ENCODE measurements at regions not wholly inside any gene's neighbourhood (a gene's known extent, or its start where the extent isn't known, plus 50 kb on each side); places are given as distances from the start of the nearest gene placed in this dataset.

DNA sequence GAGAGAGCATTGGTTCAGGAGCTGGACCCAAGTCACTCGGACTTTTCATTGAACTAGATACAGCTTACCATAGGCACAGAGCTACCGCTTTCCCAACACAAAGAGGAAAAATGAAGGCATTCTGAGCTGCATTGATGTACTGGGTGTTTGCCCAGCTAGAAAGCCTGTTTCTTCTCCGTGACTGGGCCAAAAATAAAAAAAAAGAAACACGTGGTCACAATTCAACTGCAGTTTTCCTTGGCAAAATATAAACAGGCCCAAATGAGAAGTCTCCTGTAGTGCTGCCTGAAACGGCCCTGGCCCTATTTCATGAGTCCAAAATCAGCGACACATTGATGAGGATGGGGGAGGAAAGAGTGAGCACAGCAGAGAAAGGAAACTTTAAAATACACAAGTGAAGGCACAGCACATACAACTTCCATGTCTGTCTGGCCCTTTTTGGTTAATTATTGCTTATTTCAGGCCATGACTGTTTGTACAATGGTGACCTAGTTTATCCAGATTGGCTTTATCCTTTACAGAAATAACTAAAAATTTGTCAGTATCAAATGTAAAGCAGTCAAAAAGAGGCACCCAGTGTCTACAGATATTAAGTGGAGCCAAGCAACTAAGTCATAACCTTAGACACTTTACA is 179.7 kb downstream of the ICOS start:
- H3K4me2 ChIP-seq (ENCODE audit: low read length), result no peak overlapping the region
- no peaks in the 10 kb centered on the region for H3K4me1 ChIP-seq (ENCODE audit: insufficient read depth, low read length)
- peaks cover 6% of the 10 kb centered on the region for H3K4me1 Mint-ChIP-seq (ENCODE audit: low read depth, unreplicated experiment)

DNA sequence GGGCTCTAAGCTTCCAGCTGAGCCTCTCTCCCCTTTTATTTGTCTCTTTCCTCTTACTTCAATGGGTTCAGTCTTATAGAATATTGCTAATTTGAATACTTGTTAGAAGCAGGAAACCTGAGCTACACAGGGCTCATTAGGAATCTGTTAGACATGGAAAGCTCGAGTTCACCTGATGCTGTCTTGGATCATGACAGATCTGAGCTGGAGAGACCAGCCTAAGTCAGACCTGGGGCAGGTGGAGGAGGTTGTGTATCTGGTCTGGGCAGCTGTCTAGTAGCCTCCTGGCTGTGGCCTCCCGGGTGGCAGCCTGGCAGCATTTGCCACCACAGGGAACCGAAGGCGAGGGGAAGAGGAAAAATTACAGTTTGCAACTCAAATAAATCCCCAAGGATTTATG is 185.9 kb downstream of the ICOS start:
- Mint-ChIP-seq H3K9me3 (ENCODE audit: unreplicated experiment) (peaks cover 3% of the 10 kb centered on the region), H3K4me1 (ENCODE audit: low read depth, unreplicated experiment) (no peaks in the 10 kb centered on the region), H3K4me3 (ENCODE audit: unreplicated experiment) (no peak overlapping the region), H3K27ac (ENCODE audit: unreplicated experiment) (no peak overlapping the region), H3K36me3 (ENCODE audit: low read depth, unreplicated experiment) (no peaks in the 10 kb centered on the region), H3K27me3 (ENCODE audit: low read depth, unreplicated experiment) (peaks cover 14% of the 10 kb centered on the region)
- H4K20me1 ChIP-seq (ENCODE audit: insufficient read depth, low read length), result no peaks in the 10 kb centered on the region
- H3K36me3 ChIP-seq (ENCODE audit: insufficient read depth, low read length), result no peaks in the 10 kb centered on the region
- H3K4me1 ChIP-seq (ENCODE audit: insufficient read depth, low read length), result no peaks in the 10 kb centered on the region
- no peak overlapping the region for H3K9ac ChIP-seq (ENCODE audit: low read length)
- H3K4me3 ChIP-seq (ENCODE audit: insufficient read depth, low read depth, low read length), result no peak overlapping the region
- no peak overlapping the region for H3K27ac ChIP-seq (ENCODE audit: low read depth, low read length)
- no peaks in the 10 kb centered on the region for H3K9me3 ChIP-seq (ENCODE audit: insufficient read depth, low read depth, low read length)
- DNase-seq (ENCODE audit: low read depth) (no peak), FAIRE-seq (no peak)
- H3K27me3 ChIP-seq (ENCODE audit: insufficient read depth, low read length), result no peaks in the 10 kb centered on the region
- no peak overlapping the region for H3K4me2 ChIP-seq (ENCODE audit: low read length)
- H3K79me2 ChIP-seq (ENCODE audit: insufficient read depth, low read length), result no peaks in the 10 kb centered on the region
- no peak for TF ChIP-seq EZH2 (IDR thresholded peaks at IDR 0.05; ENCODE audit: insufficient read depth, low read length)
- TF ChIP-seq, protein P1, sequence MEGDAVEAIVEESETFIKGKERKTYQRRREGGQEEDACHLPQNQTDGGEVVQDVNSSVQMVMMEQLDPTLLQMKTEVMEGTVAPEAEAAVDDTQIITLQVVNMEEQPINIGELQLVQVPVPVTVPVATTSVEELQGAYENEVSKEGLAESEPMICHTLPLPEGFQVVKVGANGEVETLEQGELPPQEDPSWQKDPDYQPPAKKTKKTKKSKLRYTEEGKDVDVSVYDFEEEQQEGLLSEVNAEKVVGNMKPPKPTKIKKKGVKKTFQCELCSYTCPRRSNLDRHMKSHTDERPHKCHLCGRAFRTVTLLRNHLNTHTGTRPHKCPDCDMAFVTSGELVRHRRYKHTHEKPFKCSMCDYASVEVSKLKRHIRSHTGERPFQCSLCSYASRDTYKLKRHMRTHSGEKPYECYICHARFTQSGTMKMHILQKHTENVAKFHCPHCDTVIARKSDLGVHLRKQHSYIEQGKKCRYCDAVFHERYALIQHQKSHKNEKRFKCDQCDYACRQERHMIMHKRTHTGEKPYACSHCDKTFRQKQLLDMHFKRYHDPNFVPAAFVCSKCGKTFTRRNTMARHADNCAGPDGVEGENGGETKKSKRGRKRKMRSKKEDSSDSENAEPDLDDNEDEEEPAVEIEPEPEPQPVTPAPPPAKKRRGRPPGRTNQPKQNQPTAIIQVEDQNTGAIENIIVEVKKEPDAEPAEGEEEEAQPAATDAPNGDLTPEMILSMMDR (IDR thresholded peaks at IDR 0.05; ENCODE audit: insufficient read depth, low read depth, low read length), result no peak
- no peak overlapping the region for H2AFZ ChIP-seq (ENCODE audit: low read depth, low read length)

More for the DNA sequence above, 179.7 kb downstream of the ICOS start:
- Histone ChIP-seq H3K36me3 (ENCODE audit: insufficient read depth, low read length) (no peaks in the 10 kb centered on the region), H2AFZ (ENCODE audit: low read depth, low read length) (no peak overlapping the region), H3K9me3 (ENCODE audit: insufficient read depth, low read depth, low read length) (no peaks in the 10 kb centered on the region), H3K27me3 (ENCODE audit: insufficient read depth, low read length) (peaks cover 4% of the 10 kb centered on the region), H4K20me1 (ENCODE audit: insufficient read depth, low read length) (no peaks in the 10 kb centered on the region), H3K9ac (ENCODE audit: low read length) (no peak overlapping the region), H3K4me3 (ENCODE audit: insufficient read depth, low read depth, low read length) (no peak overlapping the region), H3K27ac (ENCODE audit: low read depth, low read length) (no peak overlapping the region), H3K79me2 (ENCODE audit: insufficient read depth, low read length) (no peaks in the 10 kb centered on the region)
- no peak overlapping the region for H3K4me3 Mint-ChIP-seq (ENCODE audit: unreplicated experiment)
- H3K27me3 Mint-ChIP-seq (ENCODE audit: low read depth, unreplicated experiment), result peaks cover 7% of the 10 kb centered on the region
- TF ChIP-seq, protein P1 (IDR thresholded peaks at IDR 0.05; ENCODE audit: insufficient read depth, low read depth, low read length), result no peak
- no peak for TF ChIP-seq EZH2 (IDR thresholded peaks at IDR 0.05; ENCODE audit: insufficient read depth, low read length)
- FAIRE-seq (no peak), DNase-seq (ENCODE audit: low read depth) (no peak)
- no peak overlapping the region for H3K27ac Mint-ChIP-seq (ENCODE audit: unreplicated experiment)
- no peaks in the 10 kb centered on the region for H3K36me3 Mint-ChIP-seq (ENCODE audit: low read depth, unreplicated experiment)
- peaks cover 3% of the 10 kb centered on the region for H3K9me3 Mint-ChIP-seq (ENCODE audit: unreplicated experiment)

DNA sequence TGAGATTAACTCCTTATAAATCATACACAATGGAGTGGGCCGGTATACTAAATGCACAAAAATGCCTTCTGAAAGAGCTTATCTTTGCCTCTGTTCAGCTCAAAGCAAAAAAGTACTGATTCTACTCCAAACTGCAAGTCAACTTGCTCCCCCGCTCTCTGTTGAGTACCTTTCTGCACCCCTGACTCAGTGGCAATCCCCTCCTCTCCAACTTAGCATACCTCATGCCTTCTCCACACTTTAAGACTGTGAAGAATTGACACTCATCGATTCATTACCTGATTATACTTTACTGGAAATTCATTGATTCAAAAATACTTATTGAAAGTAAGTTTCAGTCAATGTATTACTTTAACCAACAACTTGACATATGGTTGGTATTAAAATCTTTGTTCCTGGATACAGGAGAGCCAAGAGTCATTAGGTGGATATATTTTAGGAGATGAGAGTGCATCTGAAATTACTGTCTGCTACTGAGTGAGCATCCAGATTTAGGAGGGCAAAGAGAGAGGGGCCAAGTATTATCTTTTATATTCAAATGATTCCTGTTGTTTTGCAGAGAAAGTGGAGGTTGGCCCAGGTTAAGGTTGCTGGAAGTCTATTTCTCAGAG is 187.7 kb downstream of the ICOS start:
- no peaks in the 10 kb centered on the region for H3K4me1 ChIP-seq (ENCODE audit: insufficient read depth, low read length)
- H3K4me2 ChIP-seq (ENCODE audit: low read length), result no peak overlapping the region
- no peak for FAIRE-seq
- no peaks in the 10 kb centered on the region for H3K4me1 Mint-ChIP-seq (ENCODE audit: low read depth, unreplicated experiment)
- TF ChIP-seq, protein P1 (IDR thresholded peaks at IDR 0.05; ENCODE audit: insufficient read depth, low read depth, low read length), result no peak
- TF ChIP-seq EZH2 (IDR thresholded peaks at IDR 0.05; ENCODE audit: insufficient read depth, low read length), result no peak
- H3K9me3 Mint-ChIP-seq (ENCODE audit: unreplicated experiment), result no peaks in the 10 kb centered on the region
- no peak overlapping the region for H3K4me3 Mint-ChIP-seq (ENCODE audit: unreplicated experiment)
- H3K27ac ChIP-seq (ENCODE audit: low read depth, low read length), result no peak overlapping the region
- no peak overlapping the region for H3K27ac Mint-ChIP-seq (ENCODE audit: unreplicated experiment)
- H2AFZ ChIP-seq (ENCODE audit: low read depth, low read length), result no peak overlapping the region
- DNase-seq (ENCODE audit: low read depth), result no peak
- no peak overlapping the region for H3K9ac ChIP-seq (ENCODE audit: low read length)
- no peaks in the 10 kb centered on the region for H3K9me3 ChIP-seq (ENCODE audit: insufficient read depth, low read depth, low read length)
- H3K36me3 ChIP-seq (ENCODE audit: insufficient read depth, low read length), result no peaks in the 10 kb centered on the region
- no peaks in the 10 kb centered on the region for H3K79me2 ChIP-seq (ENCODE audit: insufficient read depth, low read length)
- no peaks in the 10 kb centered on the region for H3K27me3 ChIP-seq (ENCODE audit: insufficient read depth, low read length)
- H3K4me3 ChIP-seq (ENCODE audit: insufficient read depth, low read depth, low read length), result no peak overlapping the region
- no peaks in the 10 kb centered on the region for H4K20me1 ChIP-seq (ENCODE audit: insufficient read depth, low read length)
- H3K36me3 Mint-ChIP-seq (ENCODE audit: low read depth, unreplicated experiment), result no peaks in the 10 kb centered on the region
- H3K27me3 Mint-ChIP-seq (ENCODE audit: low read depth, unreplicated experiment), result peaks cover 16% of the 10 kb centered on the region
